NT2/D1 (cell line): ENCODE measurements at regions not wholly inside any gene's neighbourhood (a gene's known extent, or its start where the extent isn't known, plus 50 kb on each side); places are given as distances from the start of the nearest gene placed in this dataset.
A peak's percentile ranks its signal among the peaks of the same experiment; 100 is the strongest.
"Not testable (repeated sequence)": the region's sequence is repeated elsewhere in the genome, so short reads cannot be mapped to it uniquely, and the experiment has no call there.

Experiments used
- DNase-seq: peaks from one replicate; pipeline ENCODE4 v3.0.0-alpha.2; 2011; ENCODE audit warnings: low read depth, low spot score
- H3K27me3 ChIP-seq: 2 replicates; pipeline ENCODE4 v1.6.0; 2011; ENCODE audit warnings: mild to moderate bottlenecking; ENCODE audit not compliant: insufficient read length, insufficient read depth
- H3K36me3 ChIP-seq: 2 replicates; pipeline ENCODE4 v1.6.1; 2011; ENCODE audit warnings: mild to moderate bottlenecking, low read length, mixed read lengths; ENCODE audit not compliant: insufficient read depth, insufficient read length
- H3K4me1 ChIP-seq: 2 replicates; pipeline ENCODE4 v1.5.1; 2011; ENCODE audit not compliant: insufficient read depth, insufficient read length
- H3K4me3 ChIP-seq: 2 replicates; pipeline ENCODE4 v1.5.1; 2011; ENCODE audit warnings: low read depth; ENCODE audit not compliant: insufficient read length
- H3K9ac ChIP-seq: 2 replicates; pipeline ENCODE4 v1.6.0; 2011; ENCODE audit warnings: low read depth; ENCODE audit not compliant: insufficient read length
- H3K9me3 ChIP-seq: 2 replicates; pipeline ENCODE4 v1.5.1; 2011; ENCODE audit warnings: mild to moderate bottlenecking, low read length; ENCODE audit not compliant: insufficient read depth
- SUZ12 ChIP-seq: IDR thresholded peaks from 2 replicates; pipeline ENCODE4 v1.6.1; 2011; ENCODE audit not compliant: insufficient read length, insufficient read depth; ENCODE audit errors: extremely low read depth
- YY1 ChIP-seq: IDR thresholded peaks from 2 replicates; pipeline ENCODE4 v1.6.1; 2011; ENCODE audit not compliant: insufficient read length, insufficient read depth
- ZNF274 ChIP-seq: IDR thresholded peaks from 2 replicates; pipeline ENCODE4 v1.6.1; 2011; ENCODE audit warnings: mild to moderate bottlenecking, low read depth, low read length

GRCh38 chr2:67318993-67319481 lies 78.1 kb upstream of the ETAA1 start:
- no peaks in the 10 kb centered on the region for H3K27me3 ChIP-seq
- H3K4me3 ChIP-seq, result no peak overlapping the region
- no peak for TF ChIP-seq YY1
- TF ChIP-seq ZNF274, result no peak
- TF ChIP-seq SUZ12, result no peak
- H3K9me3 ChIP-seq, result no peaks in the 10 kb centered on the region
- DNase-seq, result no peak
- no peak overlapping the region for H3K9ac ChIP-seq
- H3K4me1 ChIP-seq, result no peaks in the 10 kb centered on the region
- no peaks in the 10 kb centered on the region for H3K36me3 ChIP-seq

- DNase-seq, result no peak
- H3K9me3 ChIP-seq, result no peaks in the 10 kb centered on the region
- no peaks in the 10 kb centered on the region for H3K4me1 ChIP-seq
- H3K27me3 ChIP-seq, result no peaks in the 10 kb centered on the region
- no peaks in the 10 kb centered on the region for H3K36me3 ChIP-seq
- no peak overlapping the region for H3K4me3 ChIP-seq
- no peak overlapping the region for H3K9ac ChIP-seq
- TF ChIP-seq YY1 (no peak), ZNF274 (no peak), SUZ12 (no peak)
Measured at GRCh38 chr2:67320861-67321587, 76.1 kb upstream of the ETAA1 start.

GRCh38 chr2:67321588-67321903 lies 75.6 kb upstream of the ETAA1 start:
- no peaks in the 10 kb centered on the region for H3K36me3 ChIP-seq
- H3K4me1 ChIP-seq, result no peaks in the 10 kb centered on the region
- H3K27me3 ChIP-seq, result no peaks in the 10 kb centered on the region
- H3K9me3 ChIP-seq, result no peaks in the 10 kb centered on the region
- H3K4me3 ChIP-seq, result no peak overlapping the region
- no peak overlapping the region for H3K9ac ChIP-seq
- DNase-seq, result no peak
- TF ChIP-seq ZNF274 (no peak), YY1 (no peak), SUZ12 (no peak)

GRCh38 chr2:67322353-67323001 lies 74.7 kb upstream of the ETAA1 start:
- DNase-seq, result no peak

GRCh38 chr2:67323209-67323991 lies 73.7 kb upstream of the ETAA1 start:
- no peak for TF ChIP-seq YY1
- no peak for TF ChIP-seq ZNF274
- TF ChIP-seq SUZ12, result no peak
- H3K4me1 ChIP-seq, result no peaks in the 10 kb centered on the region
- DNase-seq, result no peak
- no peak overlapping the region for H3K4me3 ChIP-seq
- no peaks in the 10 kb centered on the region for H3K9me3 ChIP-seq
- no peaks in the 10 kb centered on the region for H3K27me3 ChIP-seq
- no peak overlapping the region for H3K9ac ChIP-seq
- no peaks in the 10 kb centered on the region for H3K36me3 ChIP-seq

More at GRCh38 chr2:67322353-67323001, 74.7 kb upstream of the ETAA1 start:
- Histone ChIP-seq H3K9me3 (no peaks in the 10 kb centered on the region), H3K36me3 (no peaks in the 10 kb centered on the region), H3K27me3 (no peaks in the 10 kb centered on the region), H3K9ac (no peak overlapping the region), H3K4me3 (no peak overlapping the region), H3K4me1 (no peaks in the 10 kb centered on the region)
- TF ChIP-seq SUZ12, result no peak
- no peak for TF ChIP-seq YY1
- no peak for TF ChIP-seq ZNF274

GRCh38 chr2:67329513-67329912 lies 67.6 kb upstream of the ETAA1 start:
- H3K4me1 ChIP-seq, result no peaks in the 10 kb centered on the region
- no peak for TF ChIP-seq SUZ12
- TF ChIP-seq ZNF274, result no peak
- no peak for TF ChIP-seq YY1
- no peak overlapping the region for H3K9ac ChIP-seq
- no peaks in the 10 kb centered on the region for H3K27me3 ChIP-seq
- peak; percentile 20 for DNase-seq
- no peaks in the 10 kb centered on the region for H3K36me3 ChIP-seq
- H3K9me3 ChIP-seq, result no peaks in the 10 kb centered on the region
- no peak overlapping the region for H3K4me3 ChIP-seq

GRCh38 chr2:67329951-67330350 lies 67.2 kb upstream of the ETAA1 start:
- H3K4me1 ChIP-seq, result no peaks in the 10 kb centered on the region
- H3K36me3 ChIP-seq, result no peaks in the 10 kb centered on the region
- TF ChIP-seq ZNF274 (no peak), SUZ12 (no peak), YY1 (no peak)
- no peak overlapping the region for H3K9ac ChIP-seq
- H3K9me3 ChIP-seq, result no peaks in the 10 kb centered on the region
- DNase-seq, result no peak
- no peaks in the 10 kb centered on the region for H3K27me3 ChIP-seq
- no peak overlapping the region for H3K4me3 ChIP-seq

GRCh38 chr2:67331419-67332086 lies 65.6 kb upstream of the ETAA1 start:
- not testable (repeated sequence) for H3K4me1 ChIP-seq, H3K4me3 ChIP-seq, H3K9ac ChIP-seq, H3K36me3 ChIP-seq, H3K27me3 ChIP-seq, H3K9me3 ChIP-seq, DNase-seq
